22Rv1 (cell line): ENCODE measurements at regions not wholly inside any gene's neighbourhood (a gene's known extent, or its start where the extent isn't known, plus 50 kb on each side); places are given as distances from the start of the nearest gene placed in this dataset.

ENCODE experiments used
- CTCF ChIP-seq: fragments of 450-650 bp; IDR thresholded peaks from 2 replicates; pipeline ENCODE4 v1.5.1; 2017; ENCODE audit warnings: mild to moderate bottlenecking
- ZFX ChIP-seq: fragments of 450-650 bp; IDR thresholded peaks from 2 replicates; pipeline ENCODE4 v1.6.1; 2017; ENCODE audit warnings: antibody characterized with exemption, borderline replicate concordance

DNA sequence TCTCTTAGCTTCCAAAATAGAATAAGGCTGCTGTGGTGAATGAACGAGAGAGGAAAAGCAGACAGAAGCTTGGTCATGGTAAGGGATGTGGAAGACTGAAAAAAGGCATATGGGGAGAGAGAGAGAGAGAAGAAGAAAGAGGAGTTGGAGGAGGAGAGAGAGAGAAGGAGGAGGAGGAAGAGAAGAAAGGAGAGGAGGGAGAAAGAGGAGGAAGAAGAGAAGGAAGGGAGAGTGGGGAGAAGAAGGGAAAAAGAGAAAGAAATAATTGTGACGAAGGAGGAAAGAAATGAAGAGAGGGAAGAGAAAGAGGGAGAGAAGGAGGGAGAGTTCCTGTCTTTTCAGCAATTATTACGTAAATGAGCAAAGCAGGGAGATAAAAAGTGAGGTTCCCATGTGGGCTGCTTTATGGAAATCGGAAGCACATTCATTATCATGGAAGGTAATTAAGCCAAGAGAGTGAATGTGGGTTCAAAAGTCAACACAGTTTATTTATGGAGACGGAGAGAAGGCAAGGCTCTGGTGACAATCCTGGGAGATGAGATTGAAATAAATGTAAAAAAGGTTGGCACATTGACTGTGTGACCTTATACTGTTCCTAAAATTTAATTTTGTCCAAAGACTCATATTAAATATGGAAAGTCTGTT, 611.2 kb downstream of the KIF4B start:
- TF ChIP-seq CTCF (no peak), ZFX (no peak)
